HG03571 (cell line): ENCODE measurements at regions not wholly inside any gene's neighbourhood (a gene's known extent, or its start where the extent isn't known, plus 50 kb on each side); places are given as distances from the start of the nearest gene placed in this dataset.
"Not testable (repeated sequence)": the region's sequence is repeated elsewhere in the genome, so short reads cannot be mapped to it uniquely, and the experiment has no call there.

Experiments used
- ATAC-seq: cut with Tn5 transposase; IDR thresholded peaks from one replicate; pipeline ENCODE4 v1.9.1; 2021; ENCODE audit not compliant: unreplicated experiment

GRCh38 chr3:144663456-144664436 is 692.1 kb downstream of the DIPK2A start:
- ATAC-seq, result no peak

GRCh38 chr3:144665567-144666053 is 694.0 kb downstream of the DIPK2A start:
- ATAC-seq, result no peak

GRCh38 chr3:144670571-144670970 is 698.9 kb downstream of the DIPK2A start:
- ATAC-seq, result no peak

GRCh38 chr3:144677103-144677502 is 705.5 kb downstream of the DIPK2A start:
- no peak for ATAC-seq

GRCh38 chr3:144683065-144683464 is 711.4 kb downstream of the DIPK2A start:
- ATAC-seq, result no peak

- no peak for ATAC-seq
Measured at GRCh38 chr3:144687862-144688261, 716.2 kb downstream of the DIPK2A start.

- no peak for ATAC-seq
Measured at GRCh38 chr3:144692488-144692887, 720.9 kb downstream of the DIPK2A start.

GRCh38 chr3:144708437-144708836 is 736.8 kb downstream of the DIPK2A start:
- no peak for ATAC-seq

- no peak for ATAC-seq
Measured at GRCh38 chr3:144737281-144737680, 765.7 kb downstream of the DIPK2A start.

- ATAC-seq, result no peak
Measured at GRCh38 chr3:144743225-144743668, 771.6 kb downstream of the DIPK2A start.

- ATAC-seq, result no peak
Measured at GRCh38 chr3:144744473-144744872, 772.9 kb downstream of the DIPK2A start.

GRCh38 chr3:144746631-144747030 is 775.0 kb downstream of the DIPK2A start:
- ATAC-seq, result no peak

- not testable (repeated sequence) for ATAC-seq
Measured at GRCh38 chr3:144749536-144750253, 778.1 kb downstream of the DIPK2A start.

- ATAC-seq, result no peak
Measured at GRCh38 chr3:144754076-144754783, 782.6 kb downstream of the DIPK2A start.

GRCh38 chr3:144756704-144757440 is 785.2 kb downstream of the DIPK2A start:
- ATAC-seq, result no peak

GRCh38 chr3:144760831-144761230 is 789.2 kb downstream of the DIPK2A start:
- ATAC-seq, result no peak

- no peak for ATAC-seq
Measured at GRCh38 chr3:144762091-144762490, 790.5 kb downstream of the DIPK2A start.

- peak; percentile 69 for ATAC-seq
Measured at GRCh38 chr3:144763878-144764454, 792.3 kb downstream of the DIPK2A start.

- ATAC-seq, result no peak
Measured at GRCh38 chr3:144770281-144770680, 798.7 kb downstream of the DIPK2A start.

GRCh38 chr3:144770915-144771351 is 799.3 kb downstream of the DIPK2A start:
- ATAC-seq, result no peak
